Gastrocnemius medialis (tissue), 4 donors: ENCODE measurements at regions not wholly inside any gene's neighbourhood (a gene's known extent, or its start where the extent isn't known, plus 50 kb on each side); places are given as distances from the start of the nearest gene placed in this dataset.

Experiments used
- POLR2A ChIP-seq, 2 donors: fragments of 450-650 bp; IDR thresholded peaks; one replicate each; pipeline ENCODE4 v1.6.1; 2017; ENCODE audit warnings: antibody characterized with exemption in 2 of 2, mild to moderate bottlenecking in 2 of 2, moderate library complexity in 2 of 2
- TF ChIP-seq, protein P1 (sequence below), 5 experiments: fragments of 450-650 bp in 3 of 5; fragments of 200-600 bp in 2 of 5; sonication (generic) in 2 of 5; IDR thresholded peaks in 4 of 5; conservative IDR thresholded peaks in 1 of 5; 1 replicate in 4 of 5; 2 replicates in 1 of 5; pipeline ENCODE4 v1.5.1; 2016 to 2019; ENCODE audit warnings: antibody characterized with exemption in 5 of 5, mild to moderate bottlenecking in 3 of 5, moderate library complexity in 3 of 5

DNA sequence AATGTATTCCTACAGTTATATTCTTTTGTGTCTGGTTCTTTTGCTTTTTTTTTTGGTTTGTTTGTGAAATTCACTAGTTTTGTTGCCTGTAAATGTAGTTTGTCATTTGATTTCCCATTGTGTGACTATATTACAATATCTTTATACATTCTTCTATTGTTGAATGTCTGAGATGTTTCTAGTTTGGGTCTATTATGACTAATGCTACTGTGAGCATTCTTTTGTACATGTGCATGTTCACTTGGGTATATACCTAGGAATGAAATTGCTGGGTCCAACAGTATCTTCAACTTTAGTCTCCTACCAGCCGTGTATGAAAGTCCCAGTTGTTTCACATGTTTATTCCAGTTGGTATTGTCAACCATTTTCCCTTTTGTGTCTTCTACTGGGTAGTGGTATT, 112.7 kb upstream of the RBMS1 start:
- TF ChIP-seq, protein P1, sequence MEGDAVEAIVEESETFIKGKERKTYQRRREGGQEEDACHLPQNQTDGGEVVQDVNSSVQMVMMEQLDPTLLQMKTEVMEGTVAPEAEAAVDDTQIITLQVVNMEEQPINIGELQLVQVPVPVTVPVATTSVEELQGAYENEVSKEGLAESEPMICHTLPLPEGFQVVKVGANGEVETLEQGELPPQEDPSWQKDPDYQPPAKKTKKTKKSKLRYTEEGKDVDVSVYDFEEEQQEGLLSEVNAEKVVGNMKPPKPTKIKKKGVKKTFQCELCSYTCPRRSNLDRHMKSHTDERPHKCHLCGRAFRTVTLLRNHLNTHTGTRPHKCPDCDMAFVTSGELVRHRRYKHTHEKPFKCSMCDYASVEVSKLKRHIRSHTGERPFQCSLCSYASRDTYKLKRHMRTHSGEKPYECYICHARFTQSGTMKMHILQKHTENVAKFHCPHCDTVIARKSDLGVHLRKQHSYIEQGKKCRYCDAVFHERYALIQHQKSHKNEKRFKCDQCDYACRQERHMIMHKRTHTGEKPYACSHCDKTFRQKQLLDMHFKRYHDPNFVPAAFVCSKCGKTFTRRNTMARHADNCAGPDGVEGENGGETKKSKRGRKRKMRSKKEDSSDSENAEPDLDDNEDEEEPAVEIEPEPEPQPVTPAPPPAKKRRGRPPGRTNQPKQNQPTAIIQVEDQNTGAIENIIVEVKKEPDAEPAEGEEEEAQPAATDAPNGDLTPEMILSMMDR (IDR thresholded peaks at IDR 0.05 in 4 of 5, conservative IDR thresholded peaks at IDR 0.05 in 1 of 5): no peak
- TF ChIP-seq POLR2A (IDR thresholded peaks at IDR 0.05): no peak
